ENCODE measurements at regions not wholly inside any gene's neighbourhood (a gene's known extent, or its start where the extent isn't known, plus 50 kb on each side); places are given as distances from the start of the nearest gene placed in this dataset.

DNA sequence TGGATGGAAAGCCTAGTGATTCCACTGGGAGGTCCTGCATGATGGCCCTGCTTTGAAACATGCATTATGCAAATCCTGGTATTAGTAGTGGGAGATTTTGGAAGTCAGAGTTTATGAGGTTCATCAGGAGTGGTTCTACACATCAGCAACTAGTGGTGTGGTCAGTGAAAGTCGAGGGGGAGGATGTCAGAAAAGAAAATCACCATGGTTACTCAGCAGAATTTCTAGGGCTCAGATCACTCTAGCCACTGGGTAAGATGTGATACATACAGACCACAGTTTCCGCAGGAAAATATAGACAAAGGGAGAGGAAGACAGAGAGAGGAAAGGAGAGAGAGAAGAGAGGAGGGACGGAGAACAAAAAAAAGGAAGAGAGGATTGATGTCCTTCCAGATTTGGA is 2100.7 kb upstream of the PIK3C3 start:
- DNase-seq (ENCODE audit: low read depth, low spot score), result no peak
- RAD21 ChIA-PET (ENCODE audit: unreplicated experiment), result no interaction called here
- Histone ChIP-seq H3K79me2 (ENCODE audit: control insufficient read depth, insufficient read depth, low read length) (no peaks in the 10 kb centered on the region), H3K9me3 (replicated peaks; ENCODE audit: control insufficient read depth, insufficient read depth, low read length) (no peaks in the 10 kb centered on the region), H3K27me3 (replicated peaks in 1 of 2; ENCODE audit: control insufficient read depth in 2 of 2, insufficient read depth in 2 of 2, low read length in 1 of 2) (no peaks in the 10 kb centered on the region), H4K20me1 (ENCODE audit: control insufficient read depth, insufficient read depth) (no peaks in the 10 kb centered on the region), H3K27ac (ENCODE audit: control insufficient read depth, insufficient read depth) (no peak overlapping the region), H3K4me3 (no peak overlapping the region), H3K36me3 (ENCODE audit: control insufficient read depth in 2 of 2, insufficient read depth in 2 of 2, low read length in 1 of 2) (no peaks in the 10 kb centered on the region), H3K4me1 (ENCODE audit: control insufficient read depth, insufficient read depth, low read length) (no peaks in the 10 kb centered on the region), H3K4me2 (ENCODE audit: control insufficient read depth, insufficient read depth) (no peak overlapping the region), H3K9ac (ENCODE audit: control insufficient read depth, insufficient read depth, low read length) (no peak overlapping the region), H2AFZ (ENCODE audit: control insufficient read depth, low read depth, low read length) (no peak overlapping the region)
- 32% methylated on average over 3 of the region's 3 CpGs for WGBS (ENCODE audit: insufficient coverage, insufficient replicate concordance, low lambda C conversion rate, missing lambda C conversion rate)
- no TSS peak for BruUV-seq (replicated peaks)
- ATAC-seq, result no peak
- in situ Hi-C loops (cut with MboI) (no loop called here), intact Hi-C loops (cut with micrococcal nuclease; ENCODE audit: unreplicated experiment) (no loop called here)
- CTCF ChIA-PET, result no interaction called here
- SMC1A ChIA-PET (ENCODE audit: uncharacterized antibody, unreplicated experiment), result no interaction called here
- FAIRE-seq, result no peak
- POLR2A ChIA-PET, result no interaction called here
- TF ChIP-seq BMI1 (IDR thresholded peaks at IDR 0.05; ENCODE audit: borderline replicate concordance) (no peak), BHLHE40 (IDR thresholded peaks at IDR 0.05; ENCODE audit: borderline replicate concordance in 1 of 2, low read depth in 2 of 2, low read length in 1 of 2) (no peak), NR2F1 (conservative IDR thresholded peaks at IDR 0.05) (no peak), NFYB (IDR thresholded peaks at IDR 0.05; ENCODE audit: insufficient read depth, low read depth, low read length) (no peak), TCF7 (IDR thresholded peaks at IDR 0.05; ENCODE audit: borderline replicate concordance) (no peak), SMAD1 (IDR thresholded peaks at IDR 0.05; ENCODE audit: low read depth, partially characterized antibody) (no peak), MEF2A (IDR thresholded peaks at IDR 0.05; ENCODE audit: insufficient read depth, low read depth, low read length) (no peak), ETV6 (conservative IDR thresholded peaks at IDR 0.05 in 1 of 2, IDR thresholded peaks at IDR 0.05 in 1 of 2; ENCODE audit: borderline replicate concordance in 1 of 2, low read depth in 1 of 2) (no peak), KDM1A (IDR thresholded peaks at IDR 0.05; ENCODE audit: borderline replicate concordance) (no peak), NR2C1 (IDR thresholded peaks at IDR 0.05) (no peak), POLR2AphosphoS2 (IDR thresholded peaks at IDR 0.05; ENCODE audit: low read depth, low read length) (no peak), HDAC2 (IDR thresholded peaks at IDR 0.05) (no peak), SRF (IDR thresholded peaks at IDR 0.05; ENCODE audit: low read depth in 2 of 2, low read length in 2 of 2) (no peak), PML (IDR thresholded peaks at IDR 0.05; ENCODE audit: low read length) (no peak), EGR1 (IDR thresholded peaks at IDR 0.05; ENCODE audit: borderline replicate concordance in 1 of 2, low read depth in 2 of 2, low read length in 2 of 2) (no peak), MYC (IDR thresholded peaks at IDR 0.05; ENCODE audit: insufficient read depth, insufficient read length, insufficient replicate concordance, low read length, severe bottlenecking) (no peak)
- TF ChIP-seq, protein P1, sequence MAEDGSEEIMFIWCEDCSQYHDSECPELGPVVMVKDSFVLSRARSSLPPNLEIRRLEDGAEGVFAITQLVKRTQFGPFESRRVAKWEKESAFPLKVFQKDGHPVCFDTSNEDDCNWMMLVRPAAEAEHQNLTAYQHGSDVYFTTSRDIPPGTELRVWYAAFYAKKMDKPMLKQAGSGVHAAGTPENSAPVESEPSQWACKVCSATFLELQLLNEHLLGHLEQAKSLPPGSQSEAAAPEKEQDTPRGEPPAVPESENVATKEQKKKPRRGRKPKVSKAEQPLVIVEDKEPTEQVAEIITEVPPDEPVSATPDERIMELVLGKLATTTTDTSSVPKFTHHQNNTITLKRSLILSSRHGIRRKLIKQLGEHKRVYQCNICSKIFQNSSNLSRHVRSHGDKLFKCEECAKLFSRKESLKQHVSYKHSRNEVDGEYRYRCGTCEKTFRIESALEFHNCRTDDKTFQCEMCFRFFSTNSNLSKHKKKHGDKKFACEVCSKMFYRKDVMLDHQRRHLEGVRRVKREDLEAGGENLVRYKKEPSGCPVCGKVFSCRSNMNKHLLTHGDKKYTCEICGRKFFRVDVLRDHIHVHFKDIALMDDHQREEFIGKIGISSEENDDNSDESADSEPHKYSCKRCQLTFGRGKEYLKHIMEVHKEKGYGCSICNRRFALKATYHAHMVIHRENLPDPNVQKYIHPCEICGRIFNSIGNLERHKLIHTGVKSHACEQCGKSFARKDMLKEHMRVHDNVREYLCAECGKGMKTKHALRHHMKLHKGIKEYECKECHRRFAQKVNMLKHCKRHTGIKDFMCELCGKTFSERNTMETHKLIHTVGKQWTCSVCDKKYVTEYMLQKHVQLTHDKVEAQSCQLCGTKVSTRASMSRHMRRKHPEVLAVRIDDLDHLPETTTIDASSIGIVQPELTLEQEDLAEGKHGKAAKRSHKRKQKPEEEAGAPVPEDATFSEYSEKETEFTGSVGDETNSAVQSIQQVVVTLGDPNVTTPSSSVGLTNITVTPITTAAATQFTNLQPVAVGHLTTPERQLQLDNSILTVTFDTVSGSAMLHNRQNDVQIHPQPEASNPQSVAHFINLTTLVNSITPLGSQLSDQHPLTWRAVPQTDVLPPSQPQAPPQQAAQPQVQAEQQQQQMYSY (CRISPR knock-in tag; IDR thresholded peaks at IDR 0.05), result no peak

All from GM12878 (cell line).